Progenitor cell of endocrine pancreas (in vitro differentiated cells): ENCODE measurements at regions not wholly inside any gene's neighbourhood (a gene's known extent, or its start where the extent isn't known, plus 50 kb on each side); places are given as distances from the start of the nearest gene placed in this dataset.
"Not testable (repeated sequence)": the region's sequence is repeated elsewhere in the genome, so short reads cannot be mapped to it uniquely, and the experiment has no call there.

Source experiments
- DNase-seq: peaks from one replicate; pipeline ENCODE4 v3.0.0; 2021; ENCODE audit warnings: low spot score; ENCODE audit not compliant: unreplicated experiment
- H3K27ac Mint-ChIP-seq: 2 replicates; pipeline ENCODE4 v1.8.0; 2021; ENCODE audit warnings: mild to moderate bottlenecking, moderate library complexity, mixed read lengths
- H3K27me3 Mint-ChIP-seq: 2 replicates; pipeline ENCODE4 v1.8.0; 2021; ENCODE audit warnings: mixed read lengths
- H3K36me3 Mint-ChIP-seq: 2 replicates; pipeline ENCODE4 v1.8.0; 2022; ENCODE audit warnings: mixed read lengths; ENCODE audit not compliant: insufficient read depth
- H3K4me1 Mint-ChIP-seq: 2 replicates; pipeline ENCODE4 v1.8.0; 2021; ENCODE audit warnings: low read depth, mixed read lengths
- H3K4me3 Mint-ChIP-seq: 2 replicates; pipeline ENCODE4 v1.8.0; 2021; ENCODE audit warnings: low read depth, mild to moderate bottlenecking, moderate library complexity, mixed read lengths
- H3K9me3 Mint-ChIP-seq: 2 replicates; pipeline ENCODE4 v1.8.0; 2021; ENCODE audit warnings: low read depth, mixed read lengths
- TF ChIP-seq, protein P1 (sequence below): fragments of 200-600 bp; sonication (generic); IDR thresholded peaks from one replicate; pipeline ENCODE4 v1.5.0; 2021; ENCODE audit warnings: antibody characterized with exemption, mild to moderate bottlenecking; ENCODE audit not compliant: unreplicated experiment

DNA sequence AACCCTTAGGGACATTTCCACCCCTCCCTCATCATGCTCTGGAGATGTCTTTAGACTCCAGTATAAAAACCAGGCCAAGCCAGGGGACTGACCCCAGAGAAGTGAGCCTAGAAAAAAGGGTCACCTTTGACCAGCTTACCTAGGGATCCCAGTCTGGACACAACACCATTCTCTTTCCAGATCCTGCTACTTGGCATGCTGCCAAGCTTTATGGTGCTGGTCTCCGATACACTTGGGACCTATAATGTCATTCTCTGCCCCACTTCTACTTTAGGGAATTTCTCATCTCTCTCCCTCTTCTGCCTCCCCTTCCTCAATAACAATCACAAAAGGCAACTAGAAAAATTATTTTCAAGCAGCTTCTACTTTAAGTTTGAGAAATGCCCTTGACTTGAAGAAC, 124.4 kb downstream of the LRRN1 start:
- DNase-seq = no peak
- Mint-ChIP-seq H3K27me3 (no peaks in the 10 kb centered on the region), H3K27ac (no peak overlapping the region)

GRCh38 chr3:3927198-3927597, 128.0 kb downstream of the LRRN1 start:
- no peaks in the 10 kb centered on the region for H3K4me1 Mint-ChIP-seq
- no peak overlapping the region for H3K4me3 Mint-ChIP-seq
- TF ChIP-seq, protein P1, sequence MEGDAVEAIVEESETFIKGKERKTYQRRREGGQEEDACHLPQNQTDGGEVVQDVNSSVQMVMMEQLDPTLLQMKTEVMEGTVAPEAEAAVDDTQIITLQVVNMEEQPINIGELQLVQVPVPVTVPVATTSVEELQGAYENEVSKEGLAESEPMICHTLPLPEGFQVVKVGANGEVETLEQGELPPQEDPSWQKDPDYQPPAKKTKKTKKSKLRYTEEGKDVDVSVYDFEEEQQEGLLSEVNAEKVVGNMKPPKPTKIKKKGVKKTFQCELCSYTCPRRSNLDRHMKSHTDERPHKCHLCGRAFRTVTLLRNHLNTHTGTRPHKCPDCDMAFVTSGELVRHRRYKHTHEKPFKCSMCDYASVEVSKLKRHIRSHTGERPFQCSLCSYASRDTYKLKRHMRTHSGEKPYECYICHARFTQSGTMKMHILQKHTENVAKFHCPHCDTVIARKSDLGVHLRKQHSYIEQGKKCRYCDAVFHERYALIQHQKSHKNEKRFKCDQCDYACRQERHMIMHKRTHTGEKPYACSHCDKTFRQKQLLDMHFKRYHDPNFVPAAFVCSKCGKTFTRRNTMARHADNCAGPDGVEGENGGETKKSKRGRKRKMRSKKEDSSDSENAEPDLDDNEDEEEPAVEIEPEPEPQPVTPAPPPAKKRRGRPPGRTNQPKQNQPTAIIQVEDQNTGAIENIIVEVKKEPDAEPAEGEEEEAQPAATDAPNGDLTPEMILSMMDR = no peak
- H3K27me3 Mint-ChIP-seq = no peaks in the 10 kb centered on the region
- no peak overlapping the region for H3K27ac Mint-ChIP-seq
- DNase-seq = no peak
- peaks cover 16% of the 10 kb centered on the region for H3K9me3 Mint-ChIP-seq
- H3K36me3 Mint-ChIP-seq = peaks cover 17% of the 10 kb centered on the region

More for the DNA sequence above, 124.4 kb downstream of the LRRN1 start:
- Mint-ChIP-seq H3K4me1 (peaks cover 13% of the 10 kb centered on the region), H3K36me3 (peaks cover 9% of the 10 kb centered on the region), H3K9me3 (no peaks in the 10 kb centered on the region), H3K4me3 (no peak overlapping the region)
- TF ChIP-seq, protein P1 = no peak

DNA sequence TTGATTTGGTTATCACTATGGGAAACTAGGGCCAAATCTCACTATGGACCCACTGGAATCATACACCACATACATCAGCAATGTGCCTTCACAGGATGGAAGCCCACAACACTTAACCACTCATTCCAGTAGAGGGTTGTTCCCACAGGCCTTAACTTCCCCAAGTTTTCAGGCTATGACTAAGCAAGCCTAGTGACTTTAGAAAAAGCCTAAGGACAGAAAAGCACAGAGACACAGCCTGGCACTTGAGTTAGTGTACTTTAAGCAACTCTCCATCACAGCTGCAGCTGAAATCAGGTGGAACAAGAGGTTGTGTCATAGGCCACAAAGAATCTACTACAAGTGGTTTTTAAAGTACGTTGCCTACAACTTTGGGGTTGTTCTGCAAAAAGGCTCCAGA, 128.7 kb downstream of the LRRN1 start:
- Mint-ChIP-seq H3K9me3 (peaks cover 16% of the 10 kb centered on the region), H3K27me3 (no peaks in the 10 kb centered on the region), H3K27ac (no peak overlapping the region), H3K36me3 (peaks cover 14% of the 10 kb centered on the region), H3K4me3 (no peak overlapping the region), H3K4me1 (no peaks in the 10 kb centered on the region)
- TF ChIP-seq, protein P1 = no peak
- DNase-seq = no peak

DNA sequence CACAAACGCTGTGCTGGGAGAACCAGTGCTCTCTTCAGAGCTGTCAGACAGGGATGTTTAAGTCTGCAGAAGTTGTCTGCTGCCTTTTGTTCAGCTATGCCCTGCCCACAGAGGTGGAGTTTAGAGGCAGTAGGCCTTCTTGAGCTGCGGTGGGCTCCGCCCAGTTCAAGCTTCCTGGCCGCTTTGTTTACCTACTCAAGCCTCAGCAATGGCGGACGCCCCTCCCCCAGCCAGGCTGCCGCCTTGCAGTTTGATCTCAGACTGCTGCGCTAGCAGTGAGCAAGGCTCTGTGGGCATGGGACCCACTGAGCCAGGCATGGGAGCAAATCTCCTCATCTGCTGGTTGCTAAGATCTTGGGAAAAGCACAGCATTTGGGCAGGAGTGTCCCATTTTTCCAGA, 142.1 kb downstream of the LRRN1 start:
- not testable (repeated sequence) for H3K4me3 Mint-ChIP-seq, H3K27me3 Mint-ChIP-seq, H3K4me1 Mint-ChIP-seq, H3K27ac Mint-ChIP-seq, DNase-seq
- Mint-ChIP-seq H3K9me3 (peaks cover 56% of the 10 kb centered on the region), H3K36me3 (peaks cover 26% of the 10 kb centered on the region)

DNA sequence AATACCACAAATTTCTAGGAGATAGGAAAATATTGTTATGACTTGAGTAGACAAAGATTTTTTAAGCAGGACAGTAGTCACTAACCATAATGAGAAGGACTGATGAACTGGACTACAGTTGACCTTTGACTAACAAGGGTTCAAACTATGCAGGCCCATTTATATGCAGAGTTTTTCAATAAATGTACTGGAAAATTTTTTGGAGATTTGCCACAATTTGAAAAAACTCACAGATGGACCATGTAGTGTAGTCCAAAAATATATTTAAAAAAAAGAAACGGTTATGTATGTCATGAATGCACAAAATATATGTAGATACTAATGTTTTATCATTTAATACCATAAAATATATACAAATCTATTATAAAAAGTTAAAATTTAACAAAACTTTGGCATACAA, 151.8 kb downstream of the LRRN1 start:
- Mint-ChIP-seq H3K4me1 (no peaks in the 10 kb centered on the region), H3K27me3 (no peaks in the 10 kb centered on the region), H3K4me3 (no peak overlapping the region), H3K27ac (no peak overlapping the region), H3K36me3 (peaks cover 14% of the 10 kb centered on the region), H3K9me3 (peaks cover 5% of the 10 kb centered on the region)
- no peak for DNase-seq
- TF ChIP-seq, protein P1 = no peak

- DNase-seq = no peak
- no peaks in the 10 kb centered on the region for H3K4me1 Mint-ChIP-seq
- H3K27me3 Mint-ChIP-seq = no peaks in the 10 kb centered on the region
- H3K36me3 Mint-ChIP-seq = peaks cover 14% of the 10 kb centered on the region
- H3K9me3 Mint-ChIP-seq = peaks cover 5% of the 10 kb centered on the region
- TF ChIP-seq, protein P1 = no peak
- no peak overlapping the region for H3K4me3 Mint-ChIP-seq
- no peak overlapping the region for H3K27ac Mint-ChIP-seq
These were observed 152.3 kb downstream of the LRRN1 start for GRCh38 chr3:3951501-3951900.

DNA sequence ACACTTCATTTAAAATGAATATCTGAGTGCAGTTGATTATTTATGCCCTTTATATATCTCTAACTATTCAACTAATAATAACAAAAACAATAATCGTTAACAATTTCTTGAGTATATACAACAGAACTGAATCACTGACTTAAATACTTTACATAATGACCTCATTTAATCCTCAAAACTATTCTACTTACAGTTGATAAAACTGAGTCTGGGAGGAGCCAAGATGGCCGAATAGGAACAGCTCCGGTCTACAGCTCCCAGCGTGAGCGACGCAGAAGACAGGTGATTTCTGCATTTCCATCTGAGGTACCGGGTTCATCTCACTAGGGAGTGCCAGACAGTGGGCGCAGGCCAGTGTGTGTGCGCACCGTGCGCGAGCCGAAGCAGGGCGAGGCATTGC, 163.6 kb downstream of the LRRN1 start:
- H3K27ac Mint-ChIP-seq = peak overlapping the region; percentile 90
- H3K4me3 Mint-ChIP-seq = peak overlapping the region; percentile 77
- not testable (repeated sequence) for H3K9me3 Mint-ChIP-seq

More for the DNA sequence above, 163.6 kb downstream of the LRRN1 start:
- DNase-seq, H3K4me1 Mint-ChIP-seq, H3K36me3 Mint-ChIP-seq, H3K27me3 Mint-ChIP-seq: not testable (repeated sequence)
